SU-DHL-6 (cell line): ENCODE measurements at regions not wholly inside any gene's neighbourhood (a gene's known extent, or its start where the extent isn't known, plus 50 kb on each side); places are given as distances from the start of the nearest gene placed in this dataset.

ENCODE experiments used
- H2AFZ ChIP-seq: fragments of 200-600 bp; sonication (generic); 2 replicates; pipeline ENCODE4 v1.6.1; 2014; ENCODE audit warnings: low read depth, mild to moderate bottlenecking, moderate library complexity, mixed read lengths, antibody characterized with exemption, low read length; ENCODE audit not compliant: severe bottlenecking
- H3F3A ChIP-seq: fragments of 200-600 bp; shearing (Covaris generic); 2 replicates; pipeline ENCODE4 v1.6.0; 2016; ENCODE audit warnings: antibody characterized with exemption, mild to moderate bottlenecking; ENCODE audit not compliant: insufficient read depth
- H3K27ac ChIP-seq: fragments of 200-600 bp; sonication (generic); 2 replicates; pipeline ENCODE4 v1.5.1; 2016; ENCODE audit warnings: low read depth, mild to moderate bottlenecking, low read length, moderate library complexity, mixed read lengths
- H3K27me3 ChIP-seq: fragments of 200-600 bp; sonication (generic), shearing (Covaris generic); 2 replicates; pipeline ENCODE4 v1.6.0; 2014; ENCODE audit warnings: mild to moderate bottlenecking, low read length
- H3K36me3 ChIP-seq: fragments of 200-600 bp; sonication (generic); 2 replicates; pipeline ENCODE4 v1.6.1; 2014; ENCODE audit warnings: mild to moderate bottlenecking, low read length, mixed read lengths
- H3K4me2 ChIP-seq: fragments of 300-600, 200-600 bp; shearing (Covaris generic), sonication (generic); 2 replicates; pipeline ENCODE4 v1.6.0; 2014; ENCODE audit warnings: low read length, low read depth, mild to moderate bottlenecking; ENCODE audit not compliant: poor library complexity, severe bottlenecking
- H3K4me3 ChIP-seq: fragments of 200-600 bp; sonication (generic); 2 replicates; pipeline ENCODE4 v1.5.1; 2014; ENCODE audit warnings: antibody characterized with exemption, low read length, mild to moderate bottlenecking, mixed read lengths; ENCODE audit not compliant: insufficient read depth, poor library complexity, severe bottlenecking
- H3K79me2 ChIP-seq: fragments of 200-600 bp; sonication (generic); 2 replicates; pipeline ENCODE4 v1.6.1; 2014; ENCODE audit warnings: mild to moderate bottlenecking, low read length, moderate library complexity; ENCODE audit not compliant: insufficient read depth
- H3K9ac ChIP-seq: fragments of 200-600 bp; sonication (generic); 2 replicates; pipeline ENCODE4 v1.7.0; 2014; ENCODE audit warnings: mild to moderate bottlenecking, low read length
- H3K9me2 ChIP-seq: fragments of 200-600 bp; sonication (generic); replicated peaks from 2 replicates; pipeline ENCODE4 v1.6.1; 2014; ENCODE audit warnings: low read length; ENCODE audit not compliant: insufficient read depth
- H3K9me3 ChIP-seq: fragments of 200-600 bp; sonication (generic); 2 replicates; pipeline ENCODE4 v1.6.1; 2014; ENCODE audit warnings: low read length, mixed read lengths; ENCODE audit not compliant: insufficient read depth
- H4K20me1 ChIP-seq: fragments of 200-600 bp; sonication (generic); 2 replicates; pipeline ENCODE4 v1.6.1; 2014; ENCODE audit warnings: low read depth, mild to moderate bottlenecking, antibody characterized with exemption, low read length, moderate library complexity, mixed read lengths
- EZH2phosphoT487 ChIP-seq: fragments of 200-600 bp; sonication (generic), shearing (Covaris generic); conservative IDR thresholded peaks from 2 replicates; pipeline ENCODE4 v1.6.1; 2018; ENCODE audit warnings: mild to moderate bottlenecking, antibody characterized with exemption, low read length, moderate library complexity, mixed read lengths
- TF ChIP-seq, protein P1 (sequence below): fragments of 200-600 bp; sonication (generic); IDR thresholded peaks from one replicate; pipeline ENCODE4 v1.5.1; 2017; ENCODE audit warnings: antibody characterized with exemption, mild to moderate bottlenecking, low read length, moderate library complexity; ENCODE audit not compliant: insufficient read depth, poor library complexity, severe bottlenecking

DNA sequence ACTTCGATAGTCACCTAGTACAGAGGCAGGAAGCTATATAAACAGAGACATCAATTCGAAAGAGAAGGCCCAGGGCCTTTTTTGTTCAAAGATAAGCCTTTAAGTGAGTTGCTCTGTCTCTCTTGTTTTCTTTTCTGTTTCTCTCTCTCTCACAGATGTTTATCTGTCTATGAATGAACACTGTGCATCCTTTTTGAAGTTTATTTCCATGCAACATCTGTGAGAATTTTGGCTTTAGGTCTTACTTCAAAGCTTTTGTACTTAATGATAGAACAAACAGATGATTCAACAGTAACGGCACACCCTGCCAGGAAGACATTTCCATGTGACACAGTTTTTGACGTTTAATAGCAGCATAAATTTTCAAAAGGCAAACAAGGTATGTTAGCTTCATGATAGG lies 1413.1 kb upstream of the CDH6 start:
- no peaks in the 10 kb centered on the region for H3K9me3 ChIP-seq
- H3K79me2 ChIP-seq = no peaks in the 10 kb centered on the region
- no peaks in the 10 kb centered on the region for H3K9me2 ChIP-seq
- no peaks in the 10 kb centered on the region for H3K27me3 ChIP-seq
- H3F3A ChIP-seq = no peaks in the 10 kb centered on the region
- no peaks in the 10 kb centered on the region for H3K36me3 ChIP-seq
- no peak overlapping the region for H3K4me3 ChIP-seq
- no peak overlapping the region for H3K27ac ChIP-seq
- H4K20me1 ChIP-seq = no peaks in the 10 kb centered on the region
- H2AFZ ChIP-seq = no peak overlapping the region
- no peak overlapping the region for H3K4me2 ChIP-seq
- H3K9ac ChIP-seq = no peak overlapping the region
- TF ChIP-seq EZH2phosphoT487 = no peak
- TF ChIP-seq, protein P1, sequence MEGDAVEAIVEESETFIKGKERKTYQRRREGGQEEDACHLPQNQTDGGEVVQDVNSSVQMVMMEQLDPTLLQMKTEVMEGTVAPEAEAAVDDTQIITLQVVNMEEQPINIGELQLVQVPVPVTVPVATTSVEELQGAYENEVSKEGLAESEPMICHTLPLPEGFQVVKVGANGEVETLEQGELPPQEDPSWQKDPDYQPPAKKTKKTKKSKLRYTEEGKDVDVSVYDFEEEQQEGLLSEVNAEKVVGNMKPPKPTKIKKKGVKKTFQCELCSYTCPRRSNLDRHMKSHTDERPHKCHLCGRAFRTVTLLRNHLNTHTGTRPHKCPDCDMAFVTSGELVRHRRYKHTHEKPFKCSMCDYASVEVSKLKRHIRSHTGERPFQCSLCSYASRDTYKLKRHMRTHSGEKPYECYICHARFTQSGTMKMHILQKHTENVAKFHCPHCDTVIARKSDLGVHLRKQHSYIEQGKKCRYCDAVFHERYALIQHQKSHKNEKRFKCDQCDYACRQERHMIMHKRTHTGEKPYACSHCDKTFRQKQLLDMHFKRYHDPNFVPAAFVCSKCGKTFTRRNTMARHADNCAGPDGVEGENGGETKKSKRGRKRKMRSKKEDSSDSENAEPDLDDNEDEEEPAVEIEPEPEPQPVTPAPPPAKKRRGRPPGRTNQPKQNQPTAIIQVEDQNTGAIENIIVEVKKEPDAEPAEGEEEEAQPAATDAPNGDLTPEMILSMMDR = no peak

- H3K9me2 ChIP-seq = no peaks in the 10 kb centered on the region
- no peak overlapping the region for H2AFZ ChIP-seq
- H3K9ac ChIP-seq = no peak overlapping the region
- TF ChIP-seq EZH2phosphoT487 = no peak
- TF ChIP-seq, protein P1 = no peak
- H4K20me1 ChIP-seq = no peaks in the 10 kb centered on the region
- H3K36me3 ChIP-seq = no peaks in the 10 kb centered on the region
- no peaks in the 10 kb centered on the region for H3K9me3 ChIP-seq
- H3K27ac ChIP-seq = no peak overlapping the region
- no peaks in the 10 kb centered on the region for H3K79me2 ChIP-seq
- no peak overlapping the region for H3K4me3 ChIP-seq
- H3F3A ChIP-seq = no peaks in the 10 kb centered on the region
- no peak overlapping the region for H3K4me2 ChIP-seq
- H3K27me3 ChIP-seq = no peaks in the 10 kb centered on the region
Observed at GRCh38 chr5:29779141-29779540, 1414.3 kb upstream of the CDH6 start.

GRCh38 chr5:29777373-29777772 lies 1416.1 kb upstream of the CDH6 start:
- no peaks in the 10 kb centered on the region for H3K79me2 ChIP-seq
- no peaks in the 10 kb centered on the region for H3K9me2 ChIP-seq
- H3K27ac ChIP-seq = no peak overlapping the region
- no peaks in the 10 kb centered on the region for H3K36me3 ChIP-seq
- no peak overlapping the region for H2AFZ ChIP-seq
- TF ChIP-seq EZH2phosphoT487 = no peak
- TF ChIP-seq, protein P1 = no peak
- H3K4me3 ChIP-seq = no peak overlapping the region
- no peak overlapping the region for H3K9ac ChIP-seq
- H3F3A ChIP-seq = no peaks in the 10 kb centered on the region
- H3K27me3 ChIP-seq = no peaks in the 10 kb centered on the region
- H3K4me2 ChIP-seq = no peak overlapping the region
- H4K20me1 ChIP-seq = no peaks in the 10 kb centered on the region
- no peaks in the 10 kb centered on the region for H3K9me3 ChIP-seq
